Calu3 (cell line): ENCODE measurements at regions not wholly inside any gene's neighbourhood (a gene's known extent, or its start where the extent isn't known, plus 50 kb on each side); places are given as distances from the start of the nearest gene placed in this dataset.
"Not testable (repeated sequence)": the region's sequence is repeated elsewhere in the genome, so short reads cannot be mapped to it uniquely, and the experiment has no call there.

Experiments
- BruUV-seq: library from RNA; stranded (reverse); fragments of 400-500 nt; replicated peaks from 2 replicates; lab custom pipeline; 2021; lab: Mats Ljungman, UMichigan
- CTCF ChIA-PET: fragments of 300-600 bp; sonication (Branson Sonifier 250); formaldehyde crosslinking; loops from one replicate; lab custom pipeline; 2022; ENCODE audit warnings: antibody characterized with exemption; lab: Charles Lee
- DNase-seq: peaks from one replicate; pipeline ENCODE4 v3.0.0; 2022
- H3K27ac Mint-ChIP-seq: one replicate; pipeline ENCODE4 v1.8.0; 2022; ENCODE audit warnings: mixed read lengths; ENCODE audit not compliant: unreplicated experiment
- H3K27me3 Mint-ChIP-seq: one replicate; pipeline ENCODE4 v1.8.0; 2022; ENCODE audit warnings: mixed read lengths; ENCODE audit not compliant: unreplicated experiment
- H3K36me3 Mint-ChIP-seq: one replicate; pipeline ENCODE4 v1.8.0; 2022; ENCODE audit warnings: mild to moderate bottlenecking, moderate library complexity, mixed read lengths; ENCODE audit not compliant: insufficient read depth, unreplicated experiment
- H3K4me1 Mint-ChIP-seq: one replicate; pipeline ENCODE4 v1.8.0; 2022; ENCODE audit warnings: mild to moderate bottlenecking, low read depth, mixed read lengths; ENCODE audit not compliant: unreplicated experiment
- H3K4me3 Mint-ChIP-seq: one replicate; pipeline ENCODE4 v1.8.0; 2022; ENCODE audit warnings: mild to moderate bottlenecking, low read depth, moderate library complexity, mixed read lengths; ENCODE audit not compliant: unreplicated experiment
- H3K9me3 Mint-ChIP-seq: one replicate; pipeline ENCODE4 v1.8.0; 2022; ENCODE audit warnings: low read depth, mixed read lengths; ENCODE audit not compliant: unreplicated experiment
- CTCF ChIP-seq: fragments of 200-600 bp; IDR thresholded peaks from one replicate; pipeline ENCODE4 v1.8.0; 2022; ENCODE audit warnings: antibody characterized with exemption; ENCODE audit not compliant: unreplicated experiment
- intact Hi-C: fragments of 100-400 bp; cut with micrococcal nuclease; formaldehyde crosslinking; loops from one replicate; pipeline ENCODE4 v1.10.0; 2022; ENCODE audit not compliant: unreplicated experiment

- H3K4me3 Mint-ChIP-seq, result no peak overlapping the region
- no peaks in the 10 kb centered on the region for H3K27me3 Mint-ChIP-seq
- CTCF ChIA-PET, result interaction anchor here (0.8 kb wide), 1 partner anchor 30 kb away, joined by 3 read pairs; no protein-coding TSS in a partner anchor
- no peaks in the 10 kb centered on the region for H3K4me1 Mint-ChIP-seq
- TF ChIP-seq CTCF, result no peak
- BruUV-seq, result no TSS peak
- no peak overlapping the region for H3K27ac Mint-ChIP-seq
- no peak for DNase-seq
- intact Hi-C loops, result no loop called here
- H3K36me3 Mint-ChIP-seq, result no peaks in the 10 kb centered on the region
- H3K9me3 Mint-ChIP-seq, result peaks cover 17% of the 10 kb centered on the region
Measured at GRCh38 chr16:13379266-13379665, 477.9 kb downstream of the SHISA9 start.

- DNase-seq, BruUV-seq, H3K27me3 Mint-ChIP-seq, H3K27ac Mint-ChIP-seq, CTCF ChIA-PET, H3K4me1 Mint-ChIP-seq, H3K4me3 Mint-ChIP-seq, H3K36me3 Mint-ChIP-seq, intact Hi-C loops: not testable (repeated sequence)
- H3K9me3 Mint-ChIP-seq, result peaks cover 19% of the 10 kb centered on the region
Measured at GRCh38 chr16:13385156-13386040, 484.0 kb downstream of the SHISA9 start.

- Mint-ChIP-seq H3K27me3 (no peaks in the 10 kb centered on the region), H3K9me3 (peaks cover 10% of the 10 kb centered on the region), H3K27ac (no peak overlapping the region), H3K4me1 (no peaks in the 10 kb centered on the region), H3K4me3 (no peak overlapping the region), H3K36me3 (no peaks in the 10 kb centered on the region)
- no peak for TF ChIP-seq CTCF
- intact Hi-C loops, result no loop called here
- CTCF ChIA-PET, result interaction anchor here (0.6 kb wide), 1 partner anchor 218 kb away, joined by 3 read pairs; no protein-coding TSS in a partner anchor
- BruUV-seq, result no TSS peak
- DNase-seq, result no peak
Measured at GRCh38 chr16:13390093-13390985, 488.9 kb downstream of the SHISA9 start.

GRCh38 chr16:13390986-13391305, 489.5 kb downstream of the SHISA9 start:
- intact Hi-C loops, result no loop called here
- Mint-ChIP-seq H3K4me3 (no peak overlapping the region), H3K36me3 (no peaks in the 10 kb centered on the region), H3K4me1 (no peaks in the 10 kb centered on the region), H3K27me3 (no peaks in the 10 kb centered on the region), H3K9me3 (peaks cover 7% of the 10 kb centered on the region), H3K27ac (no peak overlapping the region)
- TF ChIP-seq CTCF, result no peak
- CTCF ChIA-PET, result no interaction called here
- no peak for DNase-seq
- BruUV-seq, result no TSS peak
